GM10248 (cell line): ENCODE measurements at regions not wholly inside any gene's neighbourhood (a gene's known extent, or its start where the extent isn't known, plus 50 kb on each side); places are given as distances from the start of the nearest gene placed in this dataset.
A peak's percentile ranks its signal among the peaks of the same experiment; 100 is the strongest.

Source experiments
- CTCF ChIA-PET: fragments of 300-600 bp; sonication (Branson Sonifier 250); formaldehyde crosslinking; extraction: SDS; loops from one replicate; lab custom pipeline; 2021; ENCODE audit warnings: antibody characterized with exemption; lab: Yijun Ruan, JAX
- POLR2A ChIA-PET: fragments of 350-650 bp; sonication (Branson Sonifier 250); formaldehyde crosslinking; extraction: SDS; loops from one replicate; lab custom pipeline; 2020; ENCODE audit warnings: antibody characterized with exemption; lab: Yijun Ruan, JAX
- DNase-seq: peaks from one replicate; pipeline ENCODE4 v3.0.0; 2012; ENCODE audit errors: extremely low spot score
- CTCF ChIP-seq: IDR thresholded peaks from 2 replicates; pipeline ENCODE4 v1.5.1; 2012; ENCODE audit warnings: mild to moderate bottlenecking, low read depth; ENCODE audit errors: extremely low read depth, missing control alignments, control extremely low read depth

DNA sequence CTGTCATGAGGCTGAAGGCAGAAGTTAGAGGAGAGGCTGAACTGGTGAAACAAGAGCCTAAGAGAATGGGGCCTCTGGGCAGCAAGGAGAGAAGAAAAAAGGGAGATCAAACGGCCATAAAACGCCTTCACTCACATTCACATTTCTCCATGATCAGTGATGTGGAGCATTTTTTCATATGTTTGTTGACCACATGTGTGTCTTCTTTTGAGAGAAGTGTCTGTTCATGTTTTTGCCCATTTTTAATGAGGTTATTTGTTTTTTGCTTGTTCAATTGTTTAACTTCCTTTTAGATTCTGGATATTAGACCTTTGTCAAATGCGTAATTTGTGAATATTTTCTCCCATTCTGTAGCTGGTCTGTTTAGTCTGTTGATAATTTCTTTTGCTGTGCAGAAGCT, 155.0 kb downstream of the TMEM26 start:
- TF ChIP-seq CTCF, result no peak
- CTCF ChIA-PET, result no interaction called here
- POLR2A ChIA-PET, result no interaction called here
- DNase-seq, result no peak

DNA sequence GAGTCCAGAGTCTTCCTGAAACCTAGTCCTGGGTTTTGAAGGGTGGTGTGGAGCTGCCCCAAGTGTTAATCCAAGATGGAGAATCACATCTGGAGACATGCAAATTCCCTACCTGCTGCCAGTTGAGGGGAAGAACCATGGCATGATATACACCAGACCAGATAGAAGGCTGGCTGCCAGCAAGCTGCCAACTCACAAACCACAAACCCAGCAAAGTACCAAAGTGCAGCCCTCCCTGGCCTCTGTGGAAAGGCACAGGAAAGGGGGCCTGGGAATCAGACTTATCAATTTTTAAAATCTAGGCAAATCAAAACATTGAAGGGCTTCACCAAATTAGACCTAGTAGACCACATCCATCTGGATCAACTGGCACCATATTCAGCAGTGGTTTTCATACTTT, 157.0 kb downstream of the TMEM26 start:
- no peak for TF ChIP-seq CTCF
- CTCF ChIA-PET, result interaction anchor here (1.1 kb wide), 1 partner anchor 9 kb away, joined by 4 read pairs; no protein-coding TSS in a partner anchor
- DNase-seq, result no peak
- POLR2A ChIA-PET, result no interaction called here

GRCh38 chr10:61294131-61294530, 159.1 kb downstream of the TMEM26 start:
- CTCF ChIA-PET, result interaction anchor here (1.4 kb wide), 1 partner anchor 11 kb away, joined by 4 read pairs; no protein-coding TSS in a partner anchor
- POLR2A ChIA-PET, result no interaction called here
- no peak for TF ChIP-seq CTCF
- no peak for DNase-seq

DNA sequence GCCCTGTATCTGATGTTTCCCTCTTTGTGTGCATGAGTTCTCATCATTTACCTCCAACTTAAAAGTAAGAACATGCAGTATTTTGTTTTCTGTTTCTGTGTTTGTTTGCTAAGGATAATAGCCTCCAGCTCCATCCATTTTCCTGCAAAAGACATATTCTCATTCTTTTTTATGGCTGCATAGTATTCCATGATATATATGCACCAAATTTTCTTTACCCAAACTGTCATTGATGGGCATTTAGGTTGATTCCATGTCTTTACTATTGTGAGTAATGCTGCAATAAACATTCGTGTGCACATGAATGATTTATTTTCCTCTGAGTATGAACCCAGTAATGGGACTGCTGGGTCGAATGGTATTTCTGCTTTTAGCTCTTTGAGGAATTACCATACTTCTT, 163.4 kb downstream of the TMEM26 start:
- POLR2A ChIA-PET, result no interaction called here
- CTCF ChIA-PET, result no interaction called here
- DNase-seq, result no peak
- no peak for TF ChIP-seq CTCF

DNA sequence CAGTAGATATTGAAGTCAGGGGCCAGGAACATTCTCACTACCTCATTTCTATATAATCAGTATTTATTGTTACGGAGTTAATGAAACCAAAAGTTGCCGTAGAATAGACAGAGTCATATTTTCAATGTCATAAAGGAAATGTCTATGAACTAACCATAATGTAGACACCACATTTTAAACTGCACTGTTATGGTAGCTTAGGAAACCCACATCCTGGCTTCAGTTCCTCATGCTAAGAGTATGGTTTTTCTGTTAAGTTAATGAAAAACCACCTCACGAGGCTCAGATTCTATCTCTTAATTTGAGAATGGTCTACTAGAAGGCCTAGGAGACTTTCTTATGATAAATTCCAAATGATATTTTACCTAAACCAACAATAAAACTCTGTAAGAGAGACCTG, 166.5 kb downstream of the TMEM26 start:
- TF ChIP-seq CTCF, result no peak
- ChIA-PET POLR2A (no interaction called here), CTCF (interaction anchor here (1.0 to 1.7 kb wide), 2 partner anchors 9 to 11 kb away, joined by 3 to 4 read pairs; no protein-coding TSS in a partner anchor)
- peak; percentile 39 for DNase-seq

- CTCF ChIA-PET, result interaction anchor here (1.1 to 1.7 kb wide), 2 partner anchors 10 kb away, joined by 3 read pairs; no protein-coding TSS in a partner anchor
- POLR2A ChIA-PET, result no interaction called here
- TF ChIP-seq CTCF, result no peak
- DNase-seq, result no peak
Measured at GRCh38 chr10:61285749-61286148, 167.4 kb downstream of the TMEM26 start.
